GM21737 (cell line): ENCODE measurements at regions not wholly inside any gene's neighbourhood (a gene's known extent, or its start where the extent isn't known, plus 50 kb on each side); places are given as distances from the start of the nearest gene placed in this dataset.

Source experiments
- ATAC-seq: cut with Tn5 transposase; IDR thresholded peaks from one replicate; pipeline ENCODE4 v1.9.1; 2021; ENCODE audit warnings: mild to moderate bottlenecking, moderate library complexity; ENCODE audit not compliant: unreplicated experiment

GRCh38 chr7:47221826-47222225 is 360.1 kb downstream of the TNS3 start:
- ATAC-seq = no peak

- ATAC-seq = no peak
These were observed 363.3 kb downstream of the TNS3 start for GRCh38 chr7:47218378-47219176.

GRCh38 chr7:47217570-47218360 is 364.1 kb downstream of the TNS3 start:
- no peak for ATAC-seq

- ATAC-seq = no peak
These were observed 364.8 kb downstream of the TNS3 start for GRCh38 chr7:47217086-47217485.

- no peak for ATAC-seq
These were observed 365.5 kb downstream of the TNS3 start for GRCh38 chr7:47216439-47216838.

GRCh38 chr7:47215640-47216039 is 366.3 kb downstream of the TNS3 start:
- no peak for ATAC-seq

GRCh38 chr7:47215049-47215448 is 366.9 kb downstream of the TNS3 start:
- ATAC-seq = no peak

- ATAC-seq = no peak
These were observed 368.6 kb downstream of the TNS3 start for GRCh38 chr7:47213276-47213675.

GRCh38 chr7:47211519-47211973 is 370.4 kb downstream of the TNS3 start:
- no peak for ATAC-seq

GRCh38 chr7:47210281-47210854 is 371.5 kb downstream of the TNS3 start:
- ATAC-seq = no peak

- ATAC-seq = no peak
These were observed 374.0 kb downstream of the TNS3 start for GRCh38 chr7:47207956-47208355.

GRCh38 chr7:47204709-47205108 is 377.2 kb downstream of the TNS3 start:
- no peak for ATAC-seq

- no peak for ATAC-seq
These were observed 379.6 kb downstream of the TNS3 start for GRCh38 chr7:47202146-47202783.

GRCh38 chr7:47198159-47198558 is 383.8 kb downstream of the TNS3 start:
- no peak for ATAC-seq

- no peak for ATAC-seq
These were observed 384.4 kb downstream of the TNS3 start for GRCh38 chr7:47197486-47197885.

GRCh38 chr7:47196737-47197136 is 385.2 kb downstream of the TNS3 start:
- no peak for ATAC-seq

- no peak for ATAC-seq
These were observed 385.7 kb downstream of the TNS3 start for GRCh38 chr7:47196106-47196645.

- no peak for ATAC-seq
These were observed 386.3 kb downstream of the TNS3 start for GRCh38 chr7:47195641-47196040.

- no peak for ATAC-seq
These were observed 387.3 kb downstream of the TNS3 start for GRCh38 chr7:47194516-47195057.

GRCh38 chr7:47192978-47193377 is 388.9 kb downstream of the TNS3 start:
- ATAC-seq = no peak

- ATAC-seq = no peak
These were observed 390.0 kb downstream of the TNS3 start for GRCh38 chr7:47191876-47192291.
